ENCODE measurements at regions not wholly inside any gene's neighbourhood (a gene's known extent, or its start where the extent isn't known, plus 50 kb on each side); places are given as distances from the start of the nearest gene placed in this dataset.

DNA sequence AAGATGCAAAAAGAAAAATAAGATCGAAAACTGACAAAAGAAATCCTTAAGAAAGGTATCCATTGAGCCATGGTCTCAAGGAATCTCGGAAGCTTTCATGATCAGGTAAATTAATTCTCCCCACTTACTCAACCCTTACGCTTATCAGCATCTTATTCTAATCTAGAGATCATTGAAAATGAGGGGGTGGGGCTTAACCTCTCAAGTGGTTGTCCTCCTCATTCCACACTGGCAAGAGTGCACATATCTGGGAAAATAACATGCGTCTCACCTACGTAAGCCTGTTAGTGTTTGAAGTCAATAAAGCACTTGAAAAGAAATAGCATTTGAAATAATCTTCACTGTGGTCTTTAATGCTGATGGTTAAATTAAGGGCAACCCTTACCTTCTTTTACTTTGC lies 82.5 kb upstream of the NEUROD1 start:
- ChIA-PET POLR2A (no interaction called here), CTCF (no interaction called here)
- no peak overlapping the region for H3K4me3 ChIP-seq (ENCODE audit: low read depth, low read length)
- TF ChIP-seq, protein P1, sequence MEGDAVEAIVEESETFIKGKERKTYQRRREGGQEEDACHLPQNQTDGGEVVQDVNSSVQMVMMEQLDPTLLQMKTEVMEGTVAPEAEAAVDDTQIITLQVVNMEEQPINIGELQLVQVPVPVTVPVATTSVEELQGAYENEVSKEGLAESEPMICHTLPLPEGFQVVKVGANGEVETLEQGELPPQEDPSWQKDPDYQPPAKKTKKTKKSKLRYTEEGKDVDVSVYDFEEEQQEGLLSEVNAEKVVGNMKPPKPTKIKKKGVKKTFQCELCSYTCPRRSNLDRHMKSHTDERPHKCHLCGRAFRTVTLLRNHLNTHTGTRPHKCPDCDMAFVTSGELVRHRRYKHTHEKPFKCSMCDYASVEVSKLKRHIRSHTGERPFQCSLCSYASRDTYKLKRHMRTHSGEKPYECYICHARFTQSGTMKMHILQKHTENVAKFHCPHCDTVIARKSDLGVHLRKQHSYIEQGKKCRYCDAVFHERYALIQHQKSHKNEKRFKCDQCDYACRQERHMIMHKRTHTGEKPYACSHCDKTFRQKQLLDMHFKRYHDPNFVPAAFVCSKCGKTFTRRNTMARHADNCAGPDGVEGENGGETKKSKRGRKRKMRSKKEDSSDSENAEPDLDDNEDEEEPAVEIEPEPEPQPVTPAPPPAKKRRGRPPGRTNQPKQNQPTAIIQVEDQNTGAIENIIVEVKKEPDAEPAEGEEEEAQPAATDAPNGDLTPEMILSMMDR (IDR thresholded peaks at IDR 0.05; ENCODE audit: insufficient read depth, low read length, missing control alignments) = no peak
- DNase-seq (ENCODE audit: low read depth, low spot score) = no peak

DNA sequence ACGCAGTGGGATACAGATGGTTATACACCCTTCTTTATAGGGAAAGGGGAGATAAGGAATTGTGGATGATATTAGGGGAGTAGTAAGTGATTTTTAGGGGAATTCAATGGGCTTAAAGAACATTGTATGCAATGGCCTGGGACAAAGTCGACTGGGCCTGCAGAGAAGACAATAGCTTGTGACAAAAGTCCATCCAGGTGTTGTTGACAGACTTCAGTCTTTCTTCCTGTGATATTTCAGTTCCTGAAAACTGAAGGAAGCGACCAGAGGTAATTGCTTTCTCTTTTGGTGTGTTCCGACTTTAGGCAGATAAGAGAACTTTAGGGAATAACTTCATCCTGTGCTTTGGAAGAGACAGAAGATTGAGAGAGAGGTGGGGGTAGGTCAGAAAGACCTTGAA lies 83.1 kb upstream of the NEUROD1 start:
- no peak for DNase-seq (ENCODE audit: low read depth, low spot score)
- ChIA-PET CTCF (no interaction called here), POLR2A (no interaction called here)
- H3K4me3 ChIP-seq (ENCODE audit: low read depth, low read length) = no peak overlapping the region
- TF ChIP-seq, protein P1 (IDR thresholded peaks at IDR 0.05; ENCODE audit: insufficient read depth, low read length, missing control alignments) = no peak

DNA sequence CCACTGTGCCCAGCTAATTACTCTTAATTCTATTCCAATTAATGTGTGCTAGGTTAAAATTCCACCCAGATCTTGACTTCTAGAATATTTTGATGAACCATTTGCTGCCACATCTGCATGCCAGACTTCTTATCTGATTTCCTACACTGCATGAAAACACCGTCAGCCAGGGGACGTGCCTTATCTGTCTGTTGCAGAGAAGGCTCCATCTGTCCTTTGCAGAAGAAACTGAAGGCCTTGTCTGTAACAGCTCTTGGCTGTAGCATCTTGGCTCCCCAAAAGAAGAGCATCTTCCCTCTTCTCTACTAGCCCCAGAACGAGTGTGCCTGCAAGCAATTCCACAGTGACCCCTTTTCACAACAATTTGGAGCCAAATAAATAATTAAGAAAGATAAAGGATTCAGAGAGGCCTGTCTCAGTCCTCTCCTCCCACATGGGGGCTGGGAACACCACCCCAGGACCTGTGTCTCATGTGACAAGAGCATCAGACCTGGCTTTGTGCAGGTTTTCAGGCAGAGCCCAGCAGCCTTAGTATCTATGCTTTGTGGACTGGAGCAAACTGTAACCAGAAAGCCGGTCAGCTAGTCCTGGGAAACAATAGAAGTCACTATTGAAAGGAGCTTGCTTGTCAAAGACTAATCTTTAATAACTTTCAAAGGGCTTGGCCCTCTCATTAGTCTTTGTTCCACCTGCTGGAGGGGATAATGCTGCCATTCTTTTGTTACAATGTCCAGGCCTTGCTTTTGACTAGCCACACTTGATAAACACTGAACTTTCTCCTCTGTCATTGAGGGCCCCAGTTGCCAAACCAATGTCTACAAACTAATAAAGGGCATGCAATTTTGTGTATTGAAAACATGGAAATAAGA lies 84.0 kb upstream of the NEUROD1 start:
- CTCF ChIA-PET = no interaction called here
- no peak overlapping the region for H3K4me3 ChIP-seq (ENCODE audit: low read depth, low read length)
- DNase-seq (ENCODE audit: low read depth, low spot score) = no peak
- TF ChIP-seq, protein P1 (IDR thresholded peaks at IDR 0.05; ENCODE audit: insufficient read depth, low read length, missing control alignments) = no peak
- POLR2A ChIA-PET = no interaction called here

DNA sequence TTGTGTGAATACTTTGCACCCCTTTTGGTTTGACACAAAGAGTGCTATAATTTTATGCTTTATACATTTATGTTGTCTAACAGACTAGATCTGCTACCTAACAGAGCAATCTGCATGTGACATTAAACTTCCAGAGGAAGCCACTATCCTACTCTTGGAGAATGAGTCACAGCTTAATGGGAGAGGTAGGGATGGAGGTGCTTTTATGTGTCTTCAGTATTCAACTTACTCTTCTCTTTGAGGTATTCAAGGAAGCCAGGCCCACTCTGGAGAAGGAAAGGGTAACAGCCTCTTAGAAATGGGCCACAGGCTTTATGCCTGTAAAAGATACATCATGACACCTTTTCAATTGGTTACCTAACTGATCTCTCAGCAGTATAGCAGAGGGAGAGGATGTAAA lies 85.8 kb upstream of the NEUROD1 start:
- POLR2A ChIA-PET = no interaction called here
- no peak overlapping the region for H3K4me3 ChIP-seq (ENCODE audit: low read depth, low read length)
- no peak for DNase-seq (ENCODE audit: low read depth, low spot score)
- CTCF ChIA-PET = interaction anchor here (1.2 kb wide), 1 partner anchor 138 kb away, joined by 3 read pairs; no protein-coding TSS in a partner anchor
- TF ChIP-seq, protein P1 (IDR thresholded peaks at IDR 0.05; ENCODE audit: insufficient read depth, low read length, missing control alignments) = no peak

DNA sequence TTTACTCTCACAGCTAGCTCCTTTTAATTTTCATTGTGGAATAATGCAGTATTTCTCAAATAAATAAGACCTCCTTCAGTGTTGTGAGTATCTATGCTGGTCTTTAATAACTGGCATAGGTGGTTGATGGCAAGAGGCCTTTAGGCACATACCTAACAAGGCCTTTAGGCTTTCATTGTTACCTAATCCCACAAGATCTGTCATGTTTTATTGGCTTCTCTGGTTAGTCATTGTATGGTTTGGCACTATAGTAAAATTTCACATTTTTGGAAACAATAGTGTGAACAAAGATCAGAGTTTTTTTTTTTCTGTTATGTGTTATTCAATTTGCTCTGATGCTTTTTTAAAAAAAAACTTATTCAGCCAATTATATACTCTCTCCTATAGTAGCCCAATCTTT lies 89.8 kb upstream of the NEUROD1 start:
- DNase-seq (ENCODE audit: low read depth, low spot score) = no peak
- POLR2A ChIA-PET = no interaction called here
- TF ChIP-seq, protein P1 (IDR thresholded peaks at IDR 0.05; ENCODE audit: insufficient read depth, low read length, missing control alignments) = no peak
- CTCF ChIA-PET = interaction anchor here (1.2 kb wide), 1 partner anchor 27 kb away, joined by 4 read pairs; no protein-coding TSS in a partner anchor
- no peak overlapping the region for H3K4me3 ChIP-seq (ENCODE audit: low read depth, low read length)

DNA sequence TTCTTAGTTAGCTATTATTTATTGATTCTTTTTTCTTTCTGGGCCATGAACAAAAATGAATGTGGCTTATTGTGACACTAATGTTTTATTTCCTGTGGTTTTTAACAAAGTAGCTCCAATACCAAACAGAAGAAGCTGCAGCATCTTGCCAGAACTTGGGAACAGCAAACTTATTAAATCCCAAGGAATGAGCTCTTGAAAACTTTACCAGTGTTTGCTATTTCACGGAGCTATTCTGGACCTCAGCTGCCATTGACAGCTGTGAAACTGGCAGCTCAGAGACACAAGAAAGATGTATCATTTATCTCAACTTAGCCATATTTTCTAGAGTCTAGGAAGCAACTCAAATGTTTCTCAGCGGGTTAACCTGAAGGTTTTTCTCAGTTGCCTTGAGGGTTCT lies 91.0 kb upstream of the NEUROD1 start:
- H3K4me3 ChIP-seq (ENCODE audit: low read depth, low read length) = no peak overlapping the region
- CTCF ChIA-PET = interaction anchor here (0.8 to 1.3 kb wide), 3 partner anchors 8 to 306 kb away, joined by 3 to 4 read pairs (median 4); no protein-coding TSS in a partner anchor

More for the DNA sequence above, 91.0 kb upstream of the NEUROD1 start:
- POLR2A ChIA-PET = no interaction called here
- TF ChIP-seq, protein P1 (IDR thresholded peaks at IDR 0.05; ENCODE audit: insufficient read depth, low read length, missing control alignments) = no peak
- no peak for DNase-seq (ENCODE audit: low read depth, low spot score)

Measured in AG04449 (cell line).